ENCODE measurements at regions not wholly inside any gene's neighbourhood (a gene's known extent, or its start where the extent isn't known, plus 50 kb on each side); places are given as distances from the start of the nearest gene placed in this dataset.
"Not testable (repeated sequence)": the region's sequence is repeated elsewhere in the genome, so short reads cannot be mapped to it uniquely, and the experiment has no call there.

DNA sequence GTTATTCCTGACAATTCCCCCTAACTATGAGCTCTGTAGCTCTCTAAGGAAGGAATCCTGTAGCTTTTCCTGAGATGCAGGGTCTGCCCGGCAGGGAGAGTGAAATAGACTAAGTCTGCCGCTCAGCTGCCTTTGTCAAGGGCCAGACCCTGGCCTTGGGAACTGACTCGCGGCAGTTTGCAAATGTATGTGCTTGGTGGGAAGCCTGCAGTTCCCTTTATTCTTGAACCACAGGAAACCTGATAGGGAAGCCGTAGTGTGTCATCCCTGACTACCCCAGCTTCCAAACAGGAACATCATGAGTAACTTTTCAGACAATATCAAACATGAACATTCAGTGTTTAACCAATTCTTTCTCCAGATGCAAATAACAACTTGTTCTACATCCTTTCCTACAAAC, 78.7 kb upstream of the IFNGR1 start:
- CTCF ChIA-PET, result interaction anchor here (0.6 kb wide), 1 partner anchor 56 kb away, joined by 3 read pairs; no protein-coding TSS in a partner anchor
- H2AFZ ChIP-seq, result no peak overlapping the region

DNA sequence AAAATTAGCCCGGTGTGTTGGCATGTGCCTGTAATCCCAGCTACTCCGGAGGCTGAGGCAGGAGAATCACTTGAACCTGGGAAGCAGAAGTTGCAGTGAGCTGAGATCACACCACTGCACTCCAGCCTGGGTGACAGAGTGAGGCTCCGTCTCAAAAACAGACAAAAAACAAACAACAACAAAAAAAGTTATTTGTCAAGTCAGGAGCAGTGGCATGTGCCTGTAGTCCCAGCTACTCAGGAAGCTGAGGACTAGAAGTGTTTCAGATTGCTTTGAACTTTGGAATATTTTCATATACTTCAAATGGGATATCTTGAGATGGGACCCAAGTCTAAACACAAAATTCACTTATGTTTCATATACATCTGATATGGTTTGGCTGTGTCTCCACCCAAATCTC, 73.1 kb upstream of the IFNGR1 start:
- H3F3A ChIP-seq (ENCODE audit: insufficient read depth, low read depth); H3K27ac ChIP-seq; H3K9me2 ChIP-seq (ENCODE audit: insufficient read depth); DNase-seq; H3K79me2 ChIP-seq (ENCODE audit: low read depth); H4K20me1 ChIP-seq (ENCODE audit: insufficient read depth); CTCF ChIA-PET; H3K27me3 ChIP-seq (ENCODE audit: insufficient read depth, low read depth); H3K4me3 ChIP-seq; POLR2A ChIA-PET (ENCODE audit: unreplicated experiment); H3K36me3 ChIP-seq (ENCODE audit: low read depth); H3K9me3 ChIP-seq (ENCODE audit: insufficient read depth, low read depth); H2AFZ ChIP-seq; BruUV-seq (replicated peaks); intact Hi-C loops (cut with micrococcal nuclease; ENCODE audit: unreplicated experiment); H3K4me2 ChIP-seq; H3K4me1 ChIP-seq (replicated peaks; ENCODE audit: insufficient read depth): not testable (repeated sequence)

More for the DNA sequence above, 78.7 kb upstream of the IFNGR1 start:
- POLR2A ChIA-PET (ENCODE audit: unreplicated experiment), result no interaction called here
- no peaks in the 10 kb centered on the region for H4K20me1 ChIP-seq (ENCODE audit: insufficient read depth)
- H3F3A ChIP-seq (ENCODE audit: insufficient read depth, low read depth), result no peaks in the 10 kb centered on the region
- DNase-seq, result no peak
- H3K4me1 ChIP-seq (replicated peaks; ENCODE audit: insufficient read depth), result no peaks in the 10 kb centered on the region
- no peaks in the 10 kb centered on the region for H3K27me3 ChIP-seq (ENCODE audit: insufficient read depth, low read depth)
- no peaks in the 10 kb centered on the region for H3K36me3 ChIP-seq (ENCODE audit: low read depth)
- no peak overlapping the region for H3K4me2 ChIP-seq
- H3K27ac ChIP-seq, result no peak overlapping the region
- H3K9me2 ChIP-seq (ENCODE audit: insufficient read depth), result no peaks in the 10 kb centered on the region
- intact Hi-C loops (cut with micrococcal nuclease; ENCODE audit: unreplicated experiment), result no loop called here
- TF ChIP-seq, protein P1, sequence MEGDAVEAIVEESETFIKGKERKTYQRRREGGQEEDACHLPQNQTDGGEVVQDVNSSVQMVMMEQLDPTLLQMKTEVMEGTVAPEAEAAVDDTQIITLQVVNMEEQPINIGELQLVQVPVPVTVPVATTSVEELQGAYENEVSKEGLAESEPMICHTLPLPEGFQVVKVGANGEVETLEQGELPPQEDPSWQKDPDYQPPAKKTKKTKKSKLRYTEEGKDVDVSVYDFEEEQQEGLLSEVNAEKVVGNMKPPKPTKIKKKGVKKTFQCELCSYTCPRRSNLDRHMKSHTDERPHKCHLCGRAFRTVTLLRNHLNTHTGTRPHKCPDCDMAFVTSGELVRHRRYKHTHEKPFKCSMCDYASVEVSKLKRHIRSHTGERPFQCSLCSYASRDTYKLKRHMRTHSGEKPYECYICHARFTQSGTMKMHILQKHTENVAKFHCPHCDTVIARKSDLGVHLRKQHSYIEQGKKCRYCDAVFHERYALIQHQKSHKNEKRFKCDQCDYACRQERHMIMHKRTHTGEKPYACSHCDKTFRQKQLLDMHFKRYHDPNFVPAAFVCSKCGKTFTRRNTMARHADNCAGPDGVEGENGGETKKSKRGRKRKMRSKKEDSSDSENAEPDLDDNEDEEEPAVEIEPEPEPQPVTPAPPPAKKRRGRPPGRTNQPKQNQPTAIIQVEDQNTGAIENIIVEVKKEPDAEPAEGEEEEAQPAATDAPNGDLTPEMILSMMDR (conservative IDR thresholded peaks at IDR 0.05), result no peak
- TF ChIP-seq EZH2 (IDR thresholded peaks at IDR 0.05; ENCODE audit: low read depth), result no peak
- no peak overlapping the region for H3K4me3 ChIP-seq
- BruUV-seq (replicated peaks), result no TSS peak
- no peaks in the 10 kb centered on the region for H3K79me2 ChIP-seq (ENCODE audit: low read depth)
- no peaks in the 10 kb centered on the region for H3K9me3 ChIP-seq (ENCODE audit: insufficient read depth, low read depth)

DNA sequence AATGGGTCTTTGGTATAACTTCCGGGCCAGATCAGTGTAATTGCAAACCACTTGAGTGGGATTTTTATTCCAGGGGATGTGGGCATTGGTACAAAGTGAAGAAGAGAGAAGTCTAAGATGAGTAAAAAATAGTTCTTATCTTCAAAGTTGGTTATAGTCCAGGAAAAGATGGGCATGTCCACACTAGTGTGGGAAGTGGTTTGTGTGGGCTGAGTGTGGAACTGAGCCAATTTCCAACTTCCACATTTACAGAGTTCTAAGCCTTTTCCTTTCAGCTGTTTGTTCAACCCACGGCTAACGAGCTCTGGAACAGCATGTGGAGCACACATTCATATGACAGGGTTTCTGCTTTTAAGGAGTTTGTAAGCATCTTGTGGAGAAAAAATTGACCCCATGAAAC, 72.3 kb upstream of the IFNGR1 start:
- H2AFZ ChIP-seq, result no peak overlapping the region
- H3K27ac ChIP-seq, result no peak overlapping the region
- no peaks in the 10 kb centered on the region for H4K20me1 ChIP-seq (ENCODE audit: insufficient read depth)
- H3K9me2 ChIP-seq (ENCODE audit: insufficient read depth), result no peaks in the 10 kb centered on the region
- DNase-seq, result no peak
- CTCF ChIA-PET, result no interaction called here
- no peaks in the 10 kb centered on the region for H3K9me3 ChIP-seq (ENCODE audit: insufficient read depth, low read depth)
- no peak overlapping the region for H3K4me3 ChIP-seq
- TF ChIP-seq, protein P1 (conservative IDR thresholded peaks at IDR 0.05), result no peak
- no peak for TF ChIP-seq EZH2 (IDR thresholded peaks at IDR 0.05; ENCODE audit: low read depth)
- intact Hi-C loops (cut with micrococcal nuclease; ENCODE audit: unreplicated experiment), result no loop called here
- no peak overlapping the region for H3K4me2 ChIP-seq
- H3F3A ChIP-seq (ENCODE audit: insufficient read depth, low read depth), result no peaks in the 10 kb centered on the region
- H3K27me3 ChIP-seq (ENCODE audit: insufficient read depth, low read depth), result no peaks in the 10 kb centered on the region
- no TSS peak for BruUV-seq (replicated peaks)
- POLR2A ChIA-PET (ENCODE audit: unreplicated experiment), result no interaction called here
- H3K79me2 ChIP-seq (ENCODE audit: low read depth), result no peaks in the 10 kb centered on the region
- H3K36me3 ChIP-seq (ENCODE audit: low read depth), result no peaks in the 10 kb centered on the region
- H3K4me1 ChIP-seq (replicated peaks; ENCODE audit: insufficient read depth), result no peaks in the 10 kb centered on the region

DNA sequence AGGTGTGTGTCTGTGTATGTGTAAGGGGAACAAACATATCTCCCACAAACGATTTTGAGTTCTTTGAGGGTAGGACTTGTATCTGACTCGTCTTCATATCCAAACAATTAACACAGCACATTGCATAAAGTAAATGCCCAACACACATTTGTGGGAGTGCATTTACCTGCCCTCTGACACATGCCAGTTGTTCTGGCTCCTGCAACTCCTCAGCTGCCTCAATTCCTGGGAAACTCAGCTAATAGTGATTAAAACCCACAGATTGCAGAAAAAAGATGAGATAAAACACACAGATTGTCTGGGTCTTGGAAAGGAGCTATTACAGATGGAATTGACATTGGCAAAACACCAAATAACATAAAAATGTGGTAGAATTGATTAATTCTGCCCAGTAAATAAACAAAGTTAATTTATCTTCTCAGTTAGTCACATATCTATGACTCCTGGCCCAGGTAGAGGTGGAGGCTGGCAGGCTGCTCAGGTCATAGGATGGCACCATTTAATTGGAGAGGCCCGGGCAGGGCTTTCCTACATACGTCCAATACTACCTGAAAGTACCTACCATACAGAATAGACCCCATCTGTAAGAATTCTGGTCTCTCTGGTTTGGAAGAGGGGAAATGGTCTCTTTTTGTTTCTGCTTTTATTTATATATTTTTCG, 71.5 kb upstream of the IFNGR1 start:
- ChIA-PET POLR2A (ENCODE audit: unreplicated experiment) (no interaction called here), CTCF (no interaction called here)
- no TSS peak for BruUV-seq (replicated peaks)
- Histone ChIP-seq H3K9me3 (ENCODE audit: insufficient read depth, low read depth) (no peaks in the 10 kb centered on the region), H3K79me2 (ENCODE audit: low read depth) (no peaks in the 10 kb centered on the region), H4K20me1 (ENCODE audit: insufficient read depth) (no peaks in the 10 kb centered on the region), H3K4me2 (no peak overlapping the region), H3K27ac (no peak overlapping the region), H2AFZ (no peak overlapping the region), H3K4me3 (no peak overlapping the region), H3K9me2 (ENCODE audit: insufficient read depth) (no peaks in the 10 kb centered on the region), H3K36me3 (ENCODE audit: low read depth) (no peaks in the 10 kb centered on the region), H3F3A (ENCODE audit: insufficient read depth, low read depth) (no peaks in the 10 kb centered on the region), H3K27me3 (ENCODE audit: insufficient read depth, low read depth) (no peaks in the 10 kb centered on the region), H3K4me1 (replicated peaks; ENCODE audit: insufficient read depth) (no peaks in the 10 kb centered on the region)
- no peak for DNase-seq
- intact Hi-C loops (cut with micrococcal nuclease; ENCODE audit: unreplicated experiment), result no loop called here
- no peak for TF ChIP-seq EZH2 (IDR thresholded peaks at IDR 0.05; ENCODE audit: low read depth)
- TF ChIP-seq, protein P1 (conservative IDR thresholded peaks at IDR 0.05), result no peak
